H1 (cell line): ENCODE measurements at regions not wholly inside any gene's neighbourhood (a gene's known extent, or its start where the extent isn't known, plus 50 kb on each side); places are given as distances from the start of the nearest gene placed in this dataset.

ENCODE experiments used
- ATF3 ChIP-seq: IDR thresholded peaks from 2 replicates; pipeline ENCODE4 v1.6.1; 2011; ENCODE audit warnings: low read depth, mild to moderate bottlenecking, low read length; ENCODE audit not compliant: insufficient read depth
- CTBP2 ChIP-seq: IDR thresholded peaks from 2 replicates; pipeline ENCODE4 v1.7.0; 2011; ENCODE audit warnings: borderline replicate concordance, mild to moderate bottlenecking, moderate library complexity, mixed read lengths, low read length; ENCODE audit not compliant: insufficient read depth, insufficient read length
- E2F6 ChIP-seq: IDR thresholded peaks from 2 replicates; pipeline ENCODE4 v1.6.1; 2012; ENCODE audit warnings: inconsistent platforms
- EGR1 ChIP-seq: IDR thresholded peaks from 2 replicates; pipeline ENCODE4 v1.6.1; 2011; ENCODE audit warnings: low read depth, low read length, borderline replicate concordance
- EP300 ChIP-seq, 2 experiments: IDR thresholded peaks; 1 replicate in 1 of 2; 2 replicates in 1 of 2; pipeline ENCODE4 v1.6.1; 2011 to 2012; ENCODE audit warnings: low read depth in 2 of 2, low read length in 2 of 2, mild to moderate bottlenecking in 2 of 2, borderline replicate concordance in 1 of 2, inconsistent platforms in 1 of 2, moderate library complexity in 1 of 2
- EZH2 ChIP-seq: fragments of 200-600 bp; sonication (generic); IDR thresholded peaks from 2 replicates; pipeline ENCODE4 v1.7.1; 2012; ENCODE audit warnings: low read depth, mild to moderate bottlenecking, moderate library complexity, low read length, inconsistent platforms; ENCODE audit not compliant: severe bottlenecking
- GABPA ChIP-seq: IDR thresholded peaks from 2 replicates; pipeline ENCODE4 v1.6.1; 2011; ENCODE audit warnings: mild to moderate bottlenecking, low read length, moderate library complexity, borderline replicate concordance; ENCODE audit not compliant: insufficient read depth
- MAFK ChIP-seq: IDR thresholded peaks from 2 replicates; pipeline ENCODE4 v1.6.1; 2012; ENCODE audit warnings: low read depth, mild to moderate bottlenecking, improper control_type of control experiment, low read length
- NRF1 ChIP-seq: IDR thresholded peaks from 2 replicates; pipeline ENCODE4 v1.6.1; 2011; ENCODE audit warnings: mild to moderate bottlenecking, low read depth, low read length, improper control_type of control experiment
- PHF8 ChIP-seq: fragments of 200-600 bp; sonication (generic); conservative IDR thresholded peaks from 2 replicates; pipeline ENCODE4 v1.7.1; 2012; ENCODE audit warnings: low read depth, mild to moderate bottlenecking, inconsistent platforms, low read length, moderate library complexity
- POU5F1 ChIP-seq: IDR thresholded peaks from 2 replicates; pipeline ENCODE4 v1.6.1; 2011; ENCODE audit warnings: low read depth, mild to moderate bottlenecking, low read length, moderate library complexity
- RAD21 ChIP-seq, 2 experiments: IDR thresholded peaks in 1 of 2; conservative IDR thresholded peaks in 1 of 2; 2 replicates each; pipeline ENCODE4 v1.6.1; 2011; ENCODE audit warnings: low read depth in 2 of 2, low read length in 2 of 2, improper control_type of control experiment in 1 of 2, inconsistent platforms in 1 of 2, mild to moderate bottlenecking in 1 of 2, moderate library complexity in 1 of 2
- RFX5 ChIP-seq: IDR thresholded peaks from 2 replicates; pipeline ENCODE4 v1.6.1; 2011; ENCODE audit warnings: low read depth, low read length, improper control_type of control experiment, borderline replicate concordance
- RNF2 ChIP-seq: fragments of 200-900, 300-1000 bp; sonication (generic); IDR thresholded peaks from 2 replicates; pipeline ENCODE4 v1.7.1; 2016; ENCODE audit warnings: borderline replicate concordance, low read depth, mild to moderate bottlenecking, antibody characterized with exemption, low read length; ENCODE audit not compliant: poor library complexity, severe bottlenecking; ENCODE audit errors: missing control alignments
- SAP30 ChIP-seq: fragments of 300-600 bp; sonication (generic); IDR thresholded peaks from 2 replicates; pipeline ENCODE4 v1.7.1; 2012; ENCODE audit warnings: low read length, moderate library complexity, mild to moderate bottlenecking, inconsistent platforms; ENCODE audit not compliant: insufficient read depth, insufficient replicate concordance
- SIN3A ChIP-seq, 2 experiments: IDR thresholded peaks in 1 of 2; conservative IDR thresholded peaks in 1 of 2; 2 replicates each; pipeline ENCODE4 v1.6.1; 2011 to 2012; ENCODE audit warnings: low read length in 2 of 2, improper control_type of control experiment in 1 of 2, low read depth in 1 of 2, mild to moderate bottlenecking in 1 of 2
- SIRT6 ChIP-seq: IDR thresholded peaks from one replicate; pipeline ENCODE4 v1.7.1; 2012; ENCODE audit warnings: low read length, inconsistent platforms
- SIX5 ChIP-seq: IDR thresholded peaks from 2 replicates; pipeline ENCODE4 v1.6.1; 2011; ENCODE audit warnings: mild to moderate bottlenecking, low read depth, low read length
- SP1 ChIP-seq: IDR thresholded peaks from 2 replicates; pipeline ENCODE4 v1.6.1; 2011; ENCODE audit warnings: low read depth, low read length
- TAF7 ChIP-seq: optimal IDR thresholded peaks from 2 replicates; pipeline ENCODE3; 2011; ENCODE audit warnings: low read depth, mild to moderate bottlenecking, inconsistent platforms, low read length, moderate library complexity, borderline replicate concordance
- TCF12 ChIP-seq: IDR thresholded peaks from 2 replicates; pipeline ENCODE4 v1.6.1; 2011; ENCODE audit warnings: low read depth, mild to moderate bottlenecking, low read length
- TF ChIP-seq, protein P1 (sequence below): IDR thresholded peaks from 2 replicates; pipeline ENCODE4 v1.6.1; 2012; ENCODE audit warnings: inconsistent platforms

GRCh38 chr13:50129081-50129705 is 113.9 kb downstream of the KCNRG start (continued):
- no peak for TF ChIP-seq TAF7
- TF ChIP-seq SIX5, result no peak
- TF ChIP-seq SIRT6, result no peak
- peak; percentile 52 for TF ChIP-seq EZH2
- TF ChIP-seq ATF3, result no peak
- TF ChIP-seq E2F6, result no peak
- TF ChIP-seq EP300 (IDR thresholded peaks at IDR 0.05; ENCODE audit: borderline replicate concordance in 1 of 2, low read depth in 2 of 2, low read length in 2 of 2), result no peak
- TF ChIP-seq SP1, result no peak
- TF ChIP-seq POU5F1, result no peak
- TF ChIP-seq GABPA, result no peak
- no peak for TF ChIP-seq RFX5
- TF ChIP-seq MAFK, result no peak
- TF ChIP-seq RAD21 (IDR thresholded peaks at IDR 0.05 in 1 of 2, conservative IDR thresholded peaks at IDR 0.05 in 1 of 2; ENCODE audit: low read depth in 2 of 2, low read length in 2 of 2), result no peak
- TF ChIP-seq SIN3A (conservative IDR thresholded peaks at IDR 0.05 in 1 of 2, IDR thresholded peaks at IDR 0.05 in 1 of 2; ENCODE audit: low read depth in 1 of 2, low read length in 2 of 2), result no peak
- no peak for TF ChIP-seq EGR1
- TF ChIP-seq SAP30, result no peak
- TF ChIP-seq PHF8, result no peak
- peak; percentile 91 for TF ChIP-seq RNF2
- TF ChIP-seq NRF1, result no peak
- no peak for TF ChIP-seq TCF12
- TF ChIP-seq CTBP2, result no peak
- TF ChIP-seq, protein P1, sequence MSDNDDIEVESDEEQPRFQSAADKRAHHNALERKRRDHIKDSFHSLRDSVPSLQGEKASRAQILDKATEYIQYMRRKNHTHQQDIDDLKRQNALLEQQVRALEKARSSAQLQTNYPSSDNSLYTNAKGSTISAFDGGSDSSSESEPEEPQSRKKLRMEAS, result no peak
